GM19455 (cell line): ENCODE measurements at regions not wholly inside any gene's neighbourhood (a gene's known extent, or its start where the extent isn't known, plus 50 kb on each side); places are given as distances from the start of the nearest gene placed in this dataset.
"Not testable (repeated sequence)": the region's sequence is repeated elsewhere in the genome, so short reads cannot be mapped to it uniquely, and the experiment has no call there.

ENCODE experiments used
- ATAC-seq: cut with Tn5 transposase; IDR thresholded peaks from one replicate; pipeline ENCODE4 v1.9.1; 2021; ENCODE audit not compliant: unreplicated experiment

DNA sequence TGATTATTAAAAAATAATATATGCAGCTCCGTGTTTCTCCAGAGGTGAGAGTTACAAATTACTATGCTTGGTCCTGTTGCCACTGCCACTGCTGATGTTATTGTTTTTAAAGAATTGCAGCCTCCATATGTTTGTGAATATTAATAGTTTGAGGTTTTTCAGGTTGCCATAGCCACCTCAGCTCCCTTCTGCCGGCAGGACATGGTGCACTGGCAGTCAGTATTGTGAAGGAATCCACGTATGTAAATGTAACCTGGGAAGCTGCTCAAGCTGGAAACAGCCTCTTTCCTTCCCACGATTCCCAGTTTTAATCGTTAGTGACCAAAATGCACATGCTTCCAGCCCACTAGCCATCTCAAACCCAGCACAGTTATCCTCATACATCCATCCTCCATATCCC lies 184.4 kb upstream of the CCNG1 start:
- ATAC-seq = no peak

- no peak for ATAC-seq
Observed at GRCh38 chr5:163259495-163259894, 177.9 kb upstream of the CCNG1 start.

DNA sequence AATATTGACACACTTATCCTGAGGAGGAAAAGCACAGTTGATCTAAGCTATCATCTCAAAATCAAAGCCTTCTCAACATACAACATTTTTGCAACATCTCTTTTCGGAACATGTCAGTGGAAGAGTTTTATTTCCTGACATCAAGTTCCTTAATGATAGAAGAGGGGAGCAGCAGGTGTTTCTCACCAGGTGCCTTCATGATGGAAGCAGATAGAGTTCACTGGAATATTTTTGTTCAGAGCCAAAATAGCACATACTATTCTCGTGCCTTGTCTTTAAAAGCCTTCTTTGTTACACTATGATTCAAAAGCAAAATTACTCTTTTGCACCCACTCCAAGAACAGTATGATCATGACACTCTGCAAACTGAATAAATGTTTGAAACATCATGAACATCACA lies 176.9 kb upstream of the CCNG1 start:
- no peak for ATAC-seq

GRCh38 chr5:163260961-163261360 lies 176.4 kb upstream of the CCNG1 start:
- no peak for ATAC-seq

DNA sequence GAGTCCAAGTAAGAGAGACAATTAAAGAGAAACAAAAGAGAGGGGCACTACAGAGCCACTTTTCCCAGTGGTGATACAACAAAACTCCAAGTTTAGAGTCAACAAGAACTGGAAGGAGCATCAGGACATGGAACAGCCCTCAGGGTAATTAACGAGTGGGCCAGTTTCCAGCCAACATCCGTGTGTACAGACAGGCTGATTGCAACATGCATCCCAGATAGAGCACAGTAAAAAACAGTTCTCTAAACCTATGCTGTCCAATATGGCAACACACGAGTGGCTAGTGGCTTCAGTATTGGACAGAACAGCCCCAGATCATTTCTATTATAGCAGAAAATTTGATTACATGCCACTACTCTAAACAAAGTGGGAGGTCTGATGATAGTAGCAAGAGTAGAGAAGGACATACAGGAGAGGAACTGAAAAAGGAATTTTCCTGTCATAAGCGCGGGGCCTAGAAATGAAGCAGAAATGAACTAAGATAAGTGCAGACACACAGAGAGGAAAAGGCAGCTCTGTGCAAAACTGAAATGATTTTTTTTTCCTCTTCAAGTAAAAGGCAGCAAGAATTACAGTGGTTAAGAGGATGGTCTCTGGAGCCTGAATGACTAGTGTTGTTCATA lies 175.6 kb upstream of the CCNG1 start:
- ATAC-seq = no peak

DNA sequence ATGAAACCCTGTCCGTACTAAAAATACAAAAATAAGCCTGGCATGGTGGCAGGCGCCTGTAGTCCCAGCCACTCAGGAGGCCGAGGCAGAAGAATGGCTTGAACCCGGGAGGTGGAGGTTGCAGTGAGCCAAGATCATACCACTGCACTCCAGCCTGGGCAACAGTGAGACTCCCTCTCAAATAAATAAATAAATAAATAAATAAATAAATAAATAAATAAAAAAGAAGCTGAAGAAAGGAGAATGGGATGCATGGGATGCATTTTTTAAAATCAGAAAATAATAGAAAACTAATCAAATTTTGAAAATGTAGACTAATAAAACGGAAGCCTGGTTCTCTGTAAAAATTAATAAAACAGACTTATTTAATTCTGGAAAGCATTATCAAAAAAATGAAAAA lies 171.1 kb upstream of the CCNG1 start:
- not testable (repeated sequence) for ATAC-seq

DNA sequence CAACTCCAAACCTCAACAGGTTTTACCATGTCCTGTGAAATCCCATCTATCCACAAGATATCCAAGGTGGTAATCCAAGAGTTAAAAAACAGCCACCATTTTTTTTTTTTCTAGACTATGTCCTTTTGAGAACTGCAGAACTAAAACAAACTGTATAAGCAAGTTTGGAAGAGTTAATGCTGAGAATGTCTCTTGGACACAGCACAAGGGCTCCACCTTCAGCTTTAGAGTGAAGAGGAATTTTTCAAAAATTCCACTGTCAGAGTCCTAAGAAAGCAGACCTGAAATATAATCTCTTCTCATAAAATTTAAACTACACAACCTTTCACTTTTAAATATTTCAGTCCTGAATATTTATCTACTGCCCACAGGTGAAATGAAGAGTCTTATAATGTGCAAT lies 167.8 kb upstream of the CCNG1 start:
- ATAC-seq = no peak

- no peak for ATAC-seq
Observed at GRCh38 chr5:163276466-163276865, 160.9 kb upstream of the CCNG1 start.

- not testable (repeated sequence) for ATAC-seq
Observed at GRCh38 chr5:163280897-163281296, 156.5 kb upstream of the CCNG1 start.

- ATAC-seq = no peak
Observed at GRCh38 chr5:163281512-163281911, 155.9 kb upstream of the CCNG1 start.

- ATAC-seq = no peak
Observed at GRCh38 chr5:163293836-163294235, 143.6 kb upstream of the CCNG1 start.

DNA sequence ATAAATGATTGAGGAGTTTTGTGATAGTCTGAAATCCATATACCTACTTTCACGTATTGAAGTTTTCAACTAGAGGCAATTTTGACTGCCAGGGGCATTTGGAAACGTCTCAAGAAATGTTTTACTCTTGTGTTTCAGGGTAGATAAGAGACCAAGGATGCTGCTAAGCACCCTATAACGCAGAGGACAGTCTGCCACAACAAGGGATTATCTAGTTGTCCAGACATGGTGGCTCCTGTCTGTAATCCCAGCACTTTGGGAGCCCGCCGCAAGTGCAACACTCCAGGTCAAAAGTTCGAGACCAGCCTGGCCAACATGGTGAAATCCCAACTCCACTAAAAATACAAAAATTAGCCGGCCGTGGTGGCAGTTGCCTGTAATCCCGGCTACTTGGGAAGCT lies 133.7 kb upstream of the CCNG1 start:
- ATAC-seq = no peak

GRCh38 chr5:163305655-163306054 lies 131.7 kb upstream of the CCNG1 start:
- ATAC-seq = no peak

DNA sequence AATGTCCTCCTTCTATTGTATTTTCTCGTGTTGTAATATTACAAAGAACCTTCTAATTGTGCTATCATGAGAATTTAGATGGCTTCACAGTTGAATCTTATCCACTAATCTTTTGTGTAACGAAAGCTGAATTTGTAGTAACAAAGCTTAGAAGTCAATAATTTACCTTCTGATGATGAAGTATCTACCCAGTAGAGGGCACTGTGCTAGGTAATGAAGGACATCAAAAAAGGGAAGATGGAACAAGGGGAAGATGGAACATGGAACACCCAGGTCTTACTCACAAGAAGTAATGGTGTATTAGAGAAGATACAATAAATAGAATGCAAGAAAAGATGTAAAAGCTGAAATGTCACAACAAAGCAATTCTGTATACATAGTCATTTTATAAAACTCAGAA lies 131.0 kb upstream of the CCNG1 start:
- ATAC-seq = no peak

DNA sequence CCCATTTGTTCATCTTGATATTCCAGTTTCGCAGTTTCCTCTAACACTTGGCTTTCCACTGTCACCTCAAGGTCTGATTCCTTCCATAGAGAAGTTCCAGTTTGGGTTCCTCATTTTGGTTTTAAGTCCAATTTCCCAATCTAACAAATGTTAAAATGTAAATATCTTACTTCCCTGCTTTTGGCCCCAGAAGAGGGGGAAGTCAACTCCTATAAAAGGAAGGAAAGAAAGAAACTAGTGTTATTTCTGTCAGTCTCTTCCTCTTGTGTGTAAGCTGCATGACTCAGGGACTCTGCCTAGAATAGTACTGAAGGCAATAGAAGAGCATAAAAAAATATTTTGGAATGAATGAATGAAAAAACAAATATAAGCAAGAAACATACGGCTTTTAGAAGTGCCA lies 127.5 kb upstream of the CCNG1 start:
- ATAC-seq = no peak

- ATAC-seq = no peak
Observed at GRCh38 chr5:163310997-163311396, 126.4 kb upstream of the CCNG1 start.

DNA sequence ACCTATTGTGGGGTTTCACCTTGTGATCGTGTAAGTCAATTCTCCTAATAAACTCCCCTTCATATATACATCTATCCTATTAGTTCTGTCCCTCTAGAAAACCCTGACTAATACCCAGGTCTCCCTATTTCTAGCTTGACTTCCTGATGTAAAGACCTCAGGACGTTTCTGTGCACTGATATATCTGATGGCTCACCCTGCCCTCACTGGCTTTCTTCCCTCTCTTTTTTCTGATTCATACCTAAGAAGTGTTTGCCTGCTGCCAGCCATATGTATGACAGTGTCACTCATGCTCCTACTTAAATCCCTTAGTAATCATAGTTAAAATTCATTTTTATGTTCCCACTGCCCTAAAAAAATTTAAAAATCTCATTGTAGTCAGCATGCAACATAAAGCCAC lies 124.8 kb upstream of the CCNG1 start:
- no peak for ATAC-seq

DNA sequence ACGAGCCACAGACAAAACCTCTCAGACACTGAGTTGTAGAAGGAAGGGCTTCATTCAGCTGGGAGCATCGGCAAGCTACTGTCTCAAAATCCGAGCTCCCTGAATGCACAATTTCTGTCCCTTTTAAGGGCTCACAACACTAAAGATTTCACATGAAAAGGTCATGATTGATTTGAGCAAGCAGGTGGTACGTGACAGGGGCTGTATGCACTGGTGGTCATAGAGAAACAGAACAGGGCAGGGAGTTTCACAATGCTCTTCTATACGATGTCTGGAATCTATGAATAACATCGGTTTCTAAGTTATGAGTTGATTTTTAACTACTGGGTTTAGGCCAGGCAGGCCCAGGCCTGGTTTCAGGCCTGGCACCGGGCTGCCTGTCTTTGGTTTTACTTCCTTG lies 124.3 kb upstream of the CCNG1 start:
- not testable (repeated sequence) for ATAC-seq

- ATAC-seq = not testable (repeated sequence)
Observed at GRCh38 chr5:163316374-163316773, 121.0 kb upstream of the CCNG1 start.

GRCh38 chr5:163318707-163319106 lies 118.7 kb upstream of the CCNG1 start:
- ATAC-seq = no peak

- ATAC-seq = no peak
Observed at GRCh38 chr5:163321511-163321910, 115.9 kb upstream of the CCNG1 start.

DNA sequence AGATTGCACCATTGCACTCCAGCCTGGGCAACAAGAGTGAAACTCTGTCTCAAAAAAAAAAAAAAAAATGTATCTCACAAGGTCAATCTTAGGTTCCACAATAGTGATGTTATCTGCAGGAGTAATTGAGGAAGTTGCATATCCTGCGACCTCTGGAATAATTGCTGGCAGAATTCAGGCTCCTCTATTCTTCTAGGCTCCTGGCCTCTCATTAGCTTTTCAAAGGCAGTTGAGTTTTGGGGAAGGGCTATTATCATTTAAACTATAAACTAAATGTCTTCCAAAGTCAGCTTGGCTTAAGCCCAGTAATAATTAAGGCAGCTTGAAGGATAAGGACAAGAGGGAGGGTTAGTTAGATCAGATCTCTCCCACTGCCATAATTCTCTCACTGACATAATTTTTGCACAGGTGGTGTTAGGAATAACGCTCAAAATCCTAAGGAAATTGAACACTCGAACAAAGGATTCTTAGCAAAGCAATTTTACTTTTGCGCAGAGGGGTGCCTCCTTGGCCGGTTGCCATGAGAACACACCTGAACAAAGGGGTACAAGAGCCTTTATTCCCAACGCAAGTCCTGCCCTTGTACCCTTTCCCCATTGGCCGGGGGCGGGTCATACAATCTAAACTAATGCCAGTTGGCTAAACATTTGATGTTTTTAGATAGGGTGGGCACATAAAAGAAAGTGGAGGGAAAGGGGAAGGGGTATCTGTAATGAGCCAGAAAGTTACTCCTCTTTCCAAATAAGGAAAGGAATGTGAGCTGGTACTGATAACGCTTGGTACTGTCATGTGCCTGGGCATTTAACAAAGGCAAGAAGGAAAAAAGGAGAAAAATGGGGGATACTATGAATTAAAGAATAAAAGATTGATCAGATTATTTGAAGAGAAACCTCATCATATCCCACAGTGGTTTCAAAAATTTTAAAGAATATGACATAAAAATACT lies 106.4 kb upstream of the CCNG1 start:
- no peak for ATAC-seq
